ENCODE measurements at regions not wholly inside any gene's neighbourhood (a gene's known extent, or its start where the extent isn't known, plus 50 kb on each side); places are given as distances from the start of the nearest gene placed in this dataset.

DNA sequence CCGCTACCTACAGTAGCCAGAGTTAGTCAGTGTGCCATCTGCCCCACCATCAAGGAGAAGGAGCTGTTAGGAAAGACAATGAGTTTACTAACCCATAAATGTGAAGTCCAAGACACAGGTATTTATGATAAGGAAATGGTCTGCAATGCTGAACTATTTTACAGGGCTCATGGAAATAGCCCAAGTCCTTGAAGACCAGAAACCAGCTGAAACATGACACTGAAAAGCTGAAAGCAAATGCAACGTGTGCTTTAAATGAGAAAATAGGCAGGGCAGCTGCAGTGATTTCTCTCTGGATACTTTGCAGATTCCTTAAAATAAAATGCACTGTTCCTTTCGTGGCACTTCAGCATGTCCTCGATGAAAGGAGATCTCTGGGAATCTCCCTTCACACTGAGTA lies 256.4 kb upstream of the TCF4 start:
- TF ChIP-seq ZNF274 (IDR thresholded peaks at IDR 0.05; ENCODE audit: borderline replicate concordance, low read depth, low read length) (no peak), E2F6 (IDR thresholded peaks at IDR 0.05; ENCODE audit: borderline replicate concordance in 1 of 2, extremely low read depth in 1 of 2, insufficient read depth in 1 of 2, insufficient read length in 1 of 2, low read depth in 1 of 2, low read length in 1 of 2, poor library complexity in 1 of 2, severe bottlenecking in 1 of 2) (no peak), POLR2AphosphoS5 (IDR thresholded peaks at IDR 0.05; ENCODE audit: control insufficient read depth, insufficient read depth, low read depth, low read length) (no peak), TFAM (CRISPR knock-in tag; conservative IDR thresholded peaks at IDR 0.05) (no peak), EP300 (IDR thresholded peaks at IDR 0.05; ENCODE audit: low read length) (no peak), MAFK (IDR thresholded peaks at IDR 0.05; ENCODE audit: low read length) (no peak), ZBTB26 (CRISPR knock-in tag; IDR thresholded peaks at IDR 0.05) (no peak), CTCF (IDR thresholded peaks at IDR 0.05 in 2 of 3, conservative IDR thresholded peaks at IDR 0.05 in 1 of 3; ENCODE audit: insufficient read depth in 2 of 3, low read depth in 1 of 3, low read length in 3 of 3) (no peak), ZNF133 (CRISPR knock-in tag; IDR thresholded peaks at IDR 0.05) (no peak)
